CD4-positive, alpha-beta T cell (primary cell): ENCODE measurements at regions not wholly inside any gene's neighbourhood (a gene's known extent, or its start where the extent isn't known, plus 50 kb on each side); places are given as distances from the start of the nearest gene placed in this dataset.

Experiments used
- ATAC-seq: fragments of 200-7000 bp; cut with Tn5 transposase; one replicate; pipeline ENCODE4 v1.10.0; 2022; ENCODE audit warnings: mild to moderate bottlenecking; ENCODE audit not compliant: poor library complexity
- CTCF ChIA-PET: fragments of 350-600 bp; sonication (Branson Sonifier 250); formaldehyde crosslinking; loops from one replicate; lab custom pipeline; 2021; ENCODE audit warnings: antibody characterized with exemption, inconsistent platforms; lab: Charles Lee
- POLR2A ChIA-PET: fragments of 350-600 bp; sonication (Branson Sonifier 250); formaldehyde crosslinking; loops from one replicate; lab custom pipeline; 2021; ENCODE audit warnings: antibody characterized with exemption, inconsistent platforms; lab: Charles Lee
- DNase-seq, 14 experiments: peaks; one replicate each; pipeline ENCODE4 v3.0.0-alpha.2; 2013 to 2020; ENCODE audit warnings: mixed read lengths in 2 of 14
- H3K27ac ChIP-seq, 2 donors: one replicate each; pipeline versions ENCODE4 v1.5.1 to v1.7.0; 2013; ENCODE audit warnings: low read length in 2 of 2, low read depth in 1 of 2, mild to moderate bottlenecking in 1 of 2
- H3K27me3 ChIP-seq, 2 experiments: 1 replicate in 1 of 2; 2 replicates in 1 of 2; pipeline versions ENCODE4 v1.6.1 to v1.7.0; 2013; ENCODE audit warnings: low read length in 2 of 2, control low read depth in 1 of 2, mild to moderate bottlenecking in 1 of 2, moderate library complexity in 1 of 2; ENCODE audit not compliant: insufficient read depth in 2 of 2, control insufficient read depth in 1 of 2
- H3K36me3 ChIP-seq: one replicate; pipeline ENCODE4 v1.6.1; 2013; ENCODE audit warnings: low read length, control low read depth; ENCODE audit not compliant: insufficient read depth
- H3K4me1 ChIP-seq: one replicate; pipeline ENCODE4 v1.6.1; 2013; ENCODE audit warnings: low read length, control low read depth; ENCODE audit not compliant: insufficient read depth
- H3K4me3 ChIP-seq: one replicate; pipeline ENCODE4 v1.5.1; 2013; ENCODE audit warnings: mild to moderate bottlenecking, low read length, moderate library complexity
- H3K9me3 ChIP-seq, 2 experiments: 1 replicate in 1 of 2; 2 replicates in 1 of 2; pipeline versions ENCODE4 v1.6.1 to v1.7.0; 2013; ENCODE audit warnings: low read length in 2 of 2, mild to moderate bottlenecking in 2 of 2, control low read depth in 1 of 2, moderate library complexity in 1 of 2; ENCODE audit not compliant: control insufficient read depth in 1 of 2, insufficient read depth in 1 of 2
- H3K27ac Mint-ChIP-seq: one replicate; pipeline ENCODE4 v1.8.0; 2020; ENCODE audit warnings: mixed read lengths
- H3K27me3 Mint-ChIP-seq: one replicate; pipeline ENCODE4 v1.8.0; 2021; ENCODE audit warnings: mixed read lengths
- H3K36me3 Mint-ChIP-seq: one replicate; pipeline ENCODE4 v1.8.0; 2021; ENCODE audit warnings: low read depth, mixed read lengths
- H3K4me1 Mint-ChIP-seq: one replicate; pipeline ENCODE4 v1.8.0; 2021; ENCODE audit warnings: low read depth, mixed read lengths
- H3K4me3 Mint-ChIP-seq: one replicate; pipeline ENCODE4 v1.8.0; 2020; ENCODE audit warnings: mild to moderate bottlenecking, mixed read lengths
- H3K9me3 Mint-ChIP-seq: one replicate; pipeline ENCODE4 v1.8.0; 2020; ENCODE audit warnings: mixed read lengths
- intact Hi-C, 2 experiments: fragments of 100-400 bp; cut with DNase I in 1 of 2; cut with micrococcal nuclease in 1 of 2; formaldehyde crosslinking; loops; one replicate each; pipeline versions ENCODE4 v1.15.1 to v1.9.0; 2023 to 2025; cut with DNase I, micrococcal nuclease
- TF ChIP-seq, protein P1 (sequence below): fragments of 200-600 bp; IDR thresholded peaks from one replicate; pipeline ENCODE4 v1.8.0; 2022; ENCODE audit warnings: antibody characterized with exemption, mild to moderate bottlenecking

DNA sequence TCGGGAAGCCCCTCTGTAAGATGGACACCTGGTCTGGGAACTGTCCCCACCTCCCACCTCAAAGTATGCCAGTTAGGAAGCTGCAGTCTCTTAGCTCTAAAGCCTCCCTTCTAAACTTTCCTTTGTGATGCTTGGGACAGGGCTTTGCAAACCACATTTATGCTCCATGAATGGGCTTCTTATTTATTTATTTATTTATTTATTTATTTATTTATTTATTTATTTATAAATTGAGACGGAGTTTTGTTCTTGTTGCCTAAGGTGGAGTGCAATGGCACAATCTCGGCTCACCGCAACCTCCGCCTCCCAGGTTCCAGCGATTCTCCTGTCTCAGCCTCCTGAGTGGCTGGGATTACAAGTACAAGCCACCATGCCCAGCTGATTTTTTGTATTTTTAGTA lies 1009.4 kb downstream of the TYW1 start:
- Mint-ChIP-seq H3K4me1 (no peaks in the 10 kb centered on the region), H3K4me3 (no peak overlapping the region), H3K9me3 (peaks cover 14% of the 10 kb centered on the region), H3K27ac (no peak overlapping the region), H3K27me3 (no peaks in the 10 kb centered on the region), H3K36me3 (no peaks in the 10 kb centered on the region)
- Histone ChIP-seq H3K4me3 (no peak overlapping the region), H3K4me1 (no peaks in the 10 kb centered on the region), H3K9me3 (peaks cover 0 to 19% of the 10 kb centered on the region in 2 experiments), H3K27ac (no peak overlapping the region), H3K27me3 (no peaks in the 10 kb centered on the region), H3K36me3 (no peaks in the 10 kb centered on the region)
- ChIA-PET POLR2A (no interaction called here), CTCF (no interaction called here)
- no peak for DNase-seq
- TF ChIP-seq, protein P1, sequence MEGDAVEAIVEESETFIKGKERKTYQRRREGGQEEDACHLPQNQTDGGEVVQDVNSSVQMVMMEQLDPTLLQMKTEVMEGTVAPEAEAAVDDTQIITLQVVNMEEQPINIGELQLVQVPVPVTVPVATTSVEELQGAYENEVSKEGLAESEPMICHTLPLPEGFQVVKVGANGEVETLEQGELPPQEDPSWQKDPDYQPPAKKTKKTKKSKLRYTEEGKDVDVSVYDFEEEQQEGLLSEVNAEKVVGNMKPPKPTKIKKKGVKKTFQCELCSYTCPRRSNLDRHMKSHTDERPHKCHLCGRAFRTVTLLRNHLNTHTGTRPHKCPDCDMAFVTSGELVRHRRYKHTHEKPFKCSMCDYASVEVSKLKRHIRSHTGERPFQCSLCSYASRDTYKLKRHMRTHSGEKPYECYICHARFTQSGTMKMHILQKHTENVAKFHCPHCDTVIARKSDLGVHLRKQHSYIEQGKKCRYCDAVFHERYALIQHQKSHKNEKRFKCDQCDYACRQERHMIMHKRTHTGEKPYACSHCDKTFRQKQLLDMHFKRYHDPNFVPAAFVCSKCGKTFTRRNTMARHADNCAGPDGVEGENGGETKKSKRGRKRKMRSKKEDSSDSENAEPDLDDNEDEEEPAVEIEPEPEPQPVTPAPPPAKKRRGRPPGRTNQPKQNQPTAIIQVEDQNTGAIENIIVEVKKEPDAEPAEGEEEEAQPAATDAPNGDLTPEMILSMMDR, result no peak
- intact Hi-C loops, result no loop called here
- no peak for ATAC-seq

DNA sequence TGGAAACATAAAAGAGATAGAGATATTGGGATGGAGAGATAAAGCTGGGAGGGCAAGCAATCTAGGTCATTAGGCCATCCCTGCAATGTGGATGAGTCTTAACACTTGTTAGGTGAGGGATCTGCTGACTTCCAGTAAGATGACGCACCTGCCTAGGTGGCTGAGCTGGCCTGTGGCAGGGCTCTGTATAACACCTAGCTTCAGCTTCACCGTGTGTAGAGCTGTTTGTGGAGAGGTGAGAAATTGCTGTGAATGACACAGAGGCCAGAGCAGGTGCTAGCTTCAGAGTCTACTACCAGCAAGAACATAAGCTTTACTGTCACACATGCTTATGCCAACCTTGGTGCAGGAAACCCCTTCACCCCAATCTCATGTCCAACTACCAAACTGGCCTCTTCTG lies 1010.0 kb downstream of the TYW1 start:
- no peak overlapping the region for H3K27ac ChIP-seq
- no peaks in the 10 kb centered on the region for H3K27me3 ChIP-seq
- H3K4me1 ChIP-seq, result no peaks in the 10 kb centered on the region
- ATAC-seq (no peak), DNase-seq (no peak)
- ChIA-PET CTCF (no interaction called here), POLR2A (no interaction called here)
- TF ChIP-seq, protein P1, result no peak
- H3K4me1 Mint-ChIP-seq, result no peaks in the 10 kb centered on the region
- H3K4me3 Mint-ChIP-seq, result no peak overlapping the region
- H3K36me3 Mint-ChIP-seq, result no peaks in the 10 kb centered on the region
- intact Hi-C loops, result no loop called here
- H3K9me3 ChIP-seq, result peaks cover 0 to 14% of the 10 kb centered on the region in 2 experiments
- no peaks in the 10 kb centered on the region for H3K36me3 ChIP-seq
- no peaks in the 10 kb centered on the region for H3K27me3 Mint-ChIP-seq
- H3K9me3 Mint-ChIP-seq, result peaks cover 18% of the 10 kb centered on the region
- H3K4me3 ChIP-seq, result no peak overlapping the region
- no peak overlapping the region for H3K27ac Mint-ChIP-seq

DNA sequence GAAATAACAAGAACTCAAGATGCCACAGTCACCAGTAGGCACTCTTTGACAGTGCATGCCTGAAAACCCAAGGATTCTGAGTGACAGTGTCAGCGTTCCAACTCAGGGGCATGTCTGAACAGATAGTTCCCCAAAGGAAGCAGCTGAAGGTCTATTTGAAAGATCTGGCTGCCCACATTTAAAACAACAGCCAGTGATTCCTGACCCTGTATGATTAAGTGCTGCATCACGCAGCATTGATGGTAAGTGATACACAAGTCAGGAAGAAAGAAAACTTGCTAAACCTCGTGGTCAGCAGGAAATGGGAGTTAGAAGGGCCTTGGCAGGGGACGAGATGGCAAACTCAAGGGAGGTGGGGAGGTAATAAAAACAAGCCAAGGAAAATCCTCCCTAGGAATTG lies 1013.1 kb downstream of the TYW1 start:
- no peak overlapping the region for H3K27ac Mint-ChIP-seq
- TF ChIP-seq, protein P1, result no peak

More for the DNA sequence above, 1013.1 kb downstream of the TYW1 start:
- intact Hi-C loops, result no loop called here
- Histone ChIP-seq H3K9me3 (peaks cover 0 to 31% of the 10 kb centered on the region in 2 experiments), H3K4me1 (no peaks in the 10 kb centered on the region), H3K27me3 (no peaks in the 10 kb centered on the region), H3K36me3 (no peaks in the 10 kb centered on the region), H3K27ac (no peak overlapping the region), H3K4me3 (no peak overlapping the region)
- Mint-ChIP-seq H3K36me3 (no peaks in the 10 kb centered on the region), H3K9me3 (peaks cover 14% of the 10 kb centered on the region), H3K4me3 (no peak overlapping the region), H3K27me3 (no peaks in the 10 kb centered on the region), H3K4me1 (no peaks in the 10 kb centered on the region)
- DNase-seq (no peak), ATAC-seq (no peak)
- ChIA-PET POLR2A (no interaction called here), CTCF (no interaction called here)
